ENCODE measurements at regions not wholly inside any gene's neighbourhood (a gene's known extent, or its start where the extent isn't known, plus 50 kb on each side); places are given as distances from the start of the nearest gene placed in this dataset.

GRCh38 chr11:39817241-39817640, 1642.2 kb downstream of the LRRC4C start:
- intact Hi-C loops (cut with DNase I; ENCODE audit: low total_unique reads) (no loop called here), in situ Hi-C loops (cut with MboI; ENCODE audit: low pct_ligation_motif_present in 1 of 4, low pct_unique_long_range_greater_than_20kb in 1 of 4, low sequenced_read_pairs in 3 of 4) (no loop called here)
- peaks cover 0 to 5% of the 10 kb centered on the region in 2 donors for H3K9me3 ChIP-seq
- H3K4me1 ChIP-seq: no peaks in the 10 kb centered on the region
- H3K4me3 ChIP-seq: no peak overlapping the region
- DNase-seq: no peak
- H3K27ac ChIP-seq: no peak overlapping the region
- H3K27me3 ChIP-seq: no peaks in the 10 kb centered on the region
- H3K36me3 ChIP-seq: no peaks in the 10 kb centered on the region
- no peak for TF ChIP-seq EP300 (IDR thresholded peaks at IDR 0.05; ENCODE audit: low read depth)
- TF ChIP-seq POLR2A (IDR thresholded peaks at IDR 0.05): no peak
- TF ChIP-seq, protein P1, sequence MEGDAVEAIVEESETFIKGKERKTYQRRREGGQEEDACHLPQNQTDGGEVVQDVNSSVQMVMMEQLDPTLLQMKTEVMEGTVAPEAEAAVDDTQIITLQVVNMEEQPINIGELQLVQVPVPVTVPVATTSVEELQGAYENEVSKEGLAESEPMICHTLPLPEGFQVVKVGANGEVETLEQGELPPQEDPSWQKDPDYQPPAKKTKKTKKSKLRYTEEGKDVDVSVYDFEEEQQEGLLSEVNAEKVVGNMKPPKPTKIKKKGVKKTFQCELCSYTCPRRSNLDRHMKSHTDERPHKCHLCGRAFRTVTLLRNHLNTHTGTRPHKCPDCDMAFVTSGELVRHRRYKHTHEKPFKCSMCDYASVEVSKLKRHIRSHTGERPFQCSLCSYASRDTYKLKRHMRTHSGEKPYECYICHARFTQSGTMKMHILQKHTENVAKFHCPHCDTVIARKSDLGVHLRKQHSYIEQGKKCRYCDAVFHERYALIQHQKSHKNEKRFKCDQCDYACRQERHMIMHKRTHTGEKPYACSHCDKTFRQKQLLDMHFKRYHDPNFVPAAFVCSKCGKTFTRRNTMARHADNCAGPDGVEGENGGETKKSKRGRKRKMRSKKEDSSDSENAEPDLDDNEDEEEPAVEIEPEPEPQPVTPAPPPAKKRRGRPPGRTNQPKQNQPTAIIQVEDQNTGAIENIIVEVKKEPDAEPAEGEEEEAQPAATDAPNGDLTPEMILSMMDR (IDR thresholded peaks at IDR 0.05): no peak
- TF ChIP-seq POLR2AphosphoS5 (IDR thresholded peaks at IDR 0.05): no peak
- WGBS, 2 donors (ENCODE audit: low coverage in 1 of 2): 42 to 43% methylated on average over 2 of the region's 2 CpGs

GRCh38 chr11:39810358-39810757, 1649.1 kb downstream of the LRRC4C start:
- Histone ChIP-seq H3K9me3 (peaks cover 0 to 8% of the 10 kb centered on the region in 2 donors), H3K4me3 (no peak overlapping the region), H3K27ac (no peak overlapping the region), H3K36me3 (no peaks in the 10 kb centered on the region), H3K27me3 (no peaks in the 10 kb centered on the region), H3K4me1 (no peaks in the 10 kb centered on the region)
- in situ Hi-C loops (cut with MboI; ENCODE audit: low pct_ligation_motif_present in 1 of 4, low pct_unique_long_range_greater_than_20kb in 1 of 4, low sequenced_read_pairs in 3 of 4): no loop called here
- intact Hi-C loops (cut with DNase I; ENCODE audit: low total_unique reads): no loop called here
- DNase-seq: no peak
- TF ChIP-seq, protein P1 (IDR thresholded peaks at IDR 0.05): no peak
- TF ChIP-seq POLR2A (IDR thresholded peaks at IDR 0.05) (no peak), POLR2AphosphoS5 (IDR thresholded peaks at IDR 0.05) (no peak), EP300 (IDR thresholded peaks at IDR 0.05; ENCODE audit: low read depth) (no peak)
- 59% methylated on average over 4 of the region's 4 CpGs; no CpG with 5 or more reads in 1 of the 2 donors for WGBS, 2 donors (ENCODE audit: low coverage in 1 of 2)

DNA sequence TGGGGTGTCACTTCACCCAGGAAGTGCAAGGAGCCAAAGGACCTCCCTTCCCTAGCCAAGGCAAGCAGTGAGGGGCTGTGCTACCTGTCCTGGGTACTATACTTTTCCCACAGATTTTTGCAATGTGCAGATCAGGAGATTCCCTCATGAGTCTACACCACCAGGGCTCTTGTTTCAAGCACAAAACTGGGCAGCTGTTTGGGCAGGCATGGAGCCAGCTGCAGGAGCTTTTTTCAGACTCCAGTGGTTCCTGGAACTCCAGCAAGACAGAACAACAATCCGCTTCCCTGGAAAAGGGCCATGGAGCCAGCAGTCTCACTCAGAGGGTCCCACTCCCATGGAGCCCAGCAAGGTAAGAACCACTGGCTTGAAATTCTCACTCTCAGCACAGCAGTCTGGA, 1649.6 kb downstream of the LRRC4C start:
- H3K27me3 ChIP-seq: no peaks in the 10 kb centered on the region
- DNase-seq: no peak
- H3K9me3 ChIP-seq: peaks cover 0 to 8% of the 10 kb centered on the region in 2 donors
- H3K36me3 ChIP-seq: no peaks in the 10 kb centered on the region
- intact Hi-C loops (cut with DNase I; ENCODE audit: low total_unique reads) (no loop called here), in situ Hi-C loops (cut with MboI; ENCODE audit: low pct_ligation_motif_present in 1 of 4, low pct_unique_long_range_greater_than_20kb in 1 of 4, low sequenced_read_pairs in 3 of 4) (no loop called here)
- no peak overlapping the region for H3K27ac ChIP-seq
- no peak overlapping the region for H3K4me3 ChIP-seq
- no peaks in the 10 kb centered on the region for H3K4me1 ChIP-seq
- no peak for TF ChIP-seq POLR2AphosphoS5 (IDR thresholded peaks at IDR 0.05)
- TF ChIP-seq EP300 (IDR thresholded peaks at IDR 0.05; ENCODE audit: low read depth): no peak
- TF ChIP-seq, protein P1 (IDR thresholded peaks at IDR 0.05): no peak
- TF ChIP-seq POLR2A (IDR thresholded peaks at IDR 0.05): no peak
- 78% methylated on average over 1 of the region's 1 CpG; no CpG with 5 or more reads in 1 of the 2 donors for WGBS, 2 donors (ENCODE audit: low coverage in 1 of 2)

- intact Hi-C loops (cut with DNase I; ENCODE audit: low total_unique reads) (no loop called here), in situ Hi-C loops (cut with MboI; ENCODE audit: low pct_ligation_motif_present in 1 of 4, low pct_unique_long_range_greater_than_20kb in 1 of 4, low sequenced_read_pairs in 3 of 4) (no loop called here)
- no peak for DNase-seq
- Histone ChIP-seq H3K4me3 (no peak overlapping the region), H3K9me3 (peaks cover 0 to 8% of the 10 kb centered on the region in 2 donors), H3K4me1 (no peaks in the 10 kb centered on the region), H3K27ac (no peak overlapping the region), H3K27me3 (no peaks in the 10 kb centered on the region), H3K36me3 (no peaks in the 10 kb centered on the region)
- TF ChIP-seq POLR2AphosphoS5 (IDR thresholded peaks at IDR 0.05) (no peak), EP300 (IDR thresholded peaks at IDR 0.05; ENCODE audit: low read depth) (no peak)
- TF ChIP-seq, protein P1 (IDR thresholded peaks at IDR 0.05): no peak
- WGBS, 2 donors (ENCODE audit: low coverage in 1 of 2): 47% methylated on average over 1 of the region's 1 CpG; no CpG with 5 or more reads in 1 of the 2 donors
These were observed 1651.5 kb downstream of the LRRC4C start for GRCh38 chr11:39807904-39808303.

Data from transverse colon (tissue), 4 donors.